Ishikawa (cell line): ENCODE measurements at regions not wholly inside any gene's neighbourhood (a gene's known extent, or its start where the extent isn't known, plus 50 kb on each side); places are given as distances from the start of the nearest gene placed in this dataset.

Experiments
- CEBPB ChIP-seq: IDR thresholded peaks from 2 replicates; pipeline ENCODE4 v1.6.1; 2012
- CREB1 ChIP-seq: IDR thresholded peaks from 2 replicates; pipeline ENCODE4 v1.6.1; 2012; ENCODE audit warnings: low read depth
- EGR1 ChIP-seq: IDR thresholded peaks from 2 replicates; pipeline ENCODE4 v1.6.1; 2012
- EP300 ChIP-seq: IDR thresholded peaks from 2 replicates; pipeline ENCODE4 v1.6.1; 2012; ENCODE audit warnings: borderline replicate concordance
- FOXM1 ChIP-seq: IDR thresholded peaks from 2 replicates; pipeline ENCODE4 v1.6.1; 2012; ENCODE audit warnings: low read depth, borderline replicate concordance
- NFIC ChIP-seq: IDR thresholded peaks from 2 replicates; pipeline ENCODE4 v1.6.1; 2012
- RAD21 ChIP-seq: IDR thresholded peaks from 2 replicates; pipeline ENCODE4 v1.6.1; 2012; ENCODE audit warnings: low read depth
- TAF1 ChIP-seq: IDR thresholded peaks from 2 replicates; pipeline ENCODE4 v1.6.1; 2012; ENCODE audit warnings: low read depth, mild to moderate bottlenecking
- TCF12 ChIP-seq: IDR thresholded peaks from 2 replicates; pipeline ENCODE4 v1.6.1; 2012; ENCODE audit warnings: low read depth
- TEAD4 ChIP-seq: IDR thresholded peaks from 2 replicates; pipeline ENCODE4 v1.6.1; 2012
- YY1 ChIP-seq: IDR thresholded peaks from 2 replicates; pipeline ENCODE4 v1.6.1; 2012; ENCODE audit warnings: low read depth
- ZBTB7A ChIP-seq: IDR thresholded peaks from 2 replicates; pipeline ENCODE4 v1.6.1; 2012; ENCODE audit warnings: low read depth
- TF ChIP-seq, protein P1 (sequence below): IDR thresholded peaks from 2 replicates; pipeline ENCODE4 v1.6.1; 2012
- TF ChIP-seq, protein P2 (sequence below): IDR thresholded peaks from 2 replicates; pipeline ENCODE4 v1.6.1; 2012
- TF ChIP-seq, protein P3 (sequence below): IDR thresholded peaks from 2 replicates; pipeline ENCODE4 v1.6.1; 2012; ENCODE audit warnings: low read depth, mild to moderate bottlenecking

DNA sequence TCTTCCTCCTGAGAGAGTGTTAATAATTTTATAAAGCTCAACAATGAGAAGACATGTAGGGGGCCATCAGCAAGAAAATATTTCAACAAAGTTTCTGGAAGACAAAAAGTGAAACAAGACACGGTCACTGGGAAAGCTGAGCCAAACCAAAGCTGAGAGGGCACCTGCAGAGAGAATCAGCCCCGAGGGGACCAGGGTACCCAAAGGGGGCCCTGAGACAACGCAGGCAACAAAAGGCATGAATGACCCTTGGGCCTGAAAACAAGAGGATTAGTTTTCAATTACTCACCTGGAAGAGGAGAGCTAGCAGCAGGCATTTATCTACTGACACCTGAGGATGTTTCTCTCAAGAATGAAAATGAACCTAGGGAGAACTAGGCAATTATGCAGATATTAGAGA, 461.2 kb upstream of the MGMT start:
- no peak for TF ChIP-seq TCF12
- no peak for TF ChIP-seq EGR1
- no peak for TF ChIP-seq CEBPB
- no peak for TF ChIP-seq ZBTB7A
- TF ChIP-seq, protein P1, sequence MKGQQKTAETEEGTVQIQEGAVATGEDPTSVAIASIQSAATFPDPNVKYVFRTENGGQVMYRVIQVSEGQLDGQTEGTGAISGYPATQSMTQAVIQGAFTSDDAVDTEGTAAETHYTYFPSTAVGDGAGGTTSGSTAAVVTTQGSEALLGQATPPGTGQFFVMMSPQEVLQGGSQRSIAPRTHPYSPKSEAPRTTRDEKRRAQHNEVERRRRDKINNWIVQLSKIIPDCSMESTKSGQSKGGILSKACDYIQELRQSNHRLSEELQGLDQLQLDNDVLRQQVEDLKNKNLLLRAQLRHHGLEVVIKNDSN, result no peak
- no peak for TF ChIP-seq NFIC
- no peak for TF ChIP-seq EP300
- no peak for TF ChIP-seq TAF1
- TF ChIP-seq, protein P2, sequence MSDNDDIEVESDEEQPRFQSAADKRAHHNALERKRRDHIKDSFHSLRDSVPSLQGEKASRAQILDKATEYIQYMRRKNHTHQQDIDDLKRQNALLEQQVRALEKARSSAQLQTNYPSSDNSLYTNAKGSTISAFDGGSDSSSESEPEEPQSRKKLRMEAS, result no peak
- TF ChIP-seq YY1, result no peak
- TF ChIP-seq FOXM1, result no peak
- no peak for TF ChIP-seq TEAD4
- no peak for TF ChIP-seq CREB1

DNA sequence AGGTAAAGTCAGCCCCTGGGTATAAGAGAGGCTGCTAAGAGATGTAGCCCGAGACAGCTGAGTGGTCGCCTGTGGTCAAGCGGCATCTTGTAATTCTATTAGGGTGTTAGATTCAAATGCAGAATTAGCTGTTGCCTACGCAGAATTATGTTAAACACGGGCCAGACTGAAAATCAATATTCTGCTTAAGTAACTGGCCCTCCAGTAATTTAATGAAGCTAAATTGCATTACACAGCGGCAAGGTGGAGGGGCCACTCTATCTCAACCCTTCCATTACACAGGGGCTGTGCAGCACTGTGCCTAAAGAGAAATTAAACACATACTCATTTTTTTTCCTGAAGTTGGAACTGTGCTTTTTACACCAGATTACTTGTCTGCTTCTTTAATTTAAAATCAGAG, 448.5 kb upstream of the MGMT start:
- TF ChIP-seq, protein P3, sequence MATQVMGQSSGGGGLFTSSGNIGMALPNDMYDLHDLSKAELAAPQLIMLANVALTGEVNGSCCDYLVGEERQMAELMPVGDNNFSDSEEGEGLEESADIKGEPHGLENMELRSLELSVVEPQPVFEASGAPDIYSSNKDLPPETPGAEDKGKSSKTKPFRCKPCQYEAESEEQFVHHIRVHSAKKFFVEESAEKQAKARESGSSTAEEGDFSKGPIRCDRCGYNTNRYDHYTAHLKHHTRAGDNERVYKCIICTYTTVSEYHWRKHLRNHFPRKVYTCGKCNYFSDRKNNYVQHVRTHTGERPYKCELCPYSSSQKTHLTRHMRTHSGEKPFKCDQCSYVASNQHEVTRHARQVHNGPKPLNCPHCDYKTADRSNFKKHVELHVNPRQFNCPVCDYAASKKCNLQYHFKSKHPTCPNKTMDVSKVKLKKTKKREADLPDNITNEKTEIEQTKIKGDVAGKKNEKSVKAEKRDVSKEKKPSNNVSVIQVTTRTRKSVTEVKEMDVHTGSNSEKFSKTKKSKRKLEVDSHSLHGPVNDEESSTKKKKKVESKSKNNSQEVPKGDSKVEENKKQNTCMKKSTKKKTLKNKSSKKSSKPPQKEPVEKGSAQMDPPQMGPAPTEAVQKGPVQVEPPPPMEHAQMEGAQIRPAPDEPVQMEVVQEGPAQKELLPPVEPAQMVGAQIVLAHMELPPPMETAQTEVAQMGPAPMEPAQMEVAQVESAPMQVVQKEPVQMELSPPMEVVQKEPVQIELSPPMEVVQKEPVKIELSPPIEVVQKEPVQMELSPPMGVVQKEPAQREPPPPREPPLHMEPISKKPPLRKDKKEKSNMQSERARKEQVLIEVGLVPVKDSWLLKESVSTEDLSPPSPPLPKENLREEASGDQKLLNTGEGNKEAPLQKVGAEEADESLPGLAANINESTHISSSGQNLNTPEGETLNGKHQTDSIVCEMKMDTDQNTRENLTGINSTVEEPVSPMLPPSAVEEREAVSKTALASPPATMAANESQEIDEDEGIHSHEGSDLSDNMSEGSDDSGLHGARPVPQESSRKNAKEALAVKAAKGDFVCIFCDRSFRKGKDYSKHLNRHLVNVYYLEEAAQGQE, result no peak
- TF ChIP-seq TEAD4, result no peak
- no peak for TF ChIP-seq FOXM1
- TF ChIP-seq, protein P1, result no peak
- no peak for TF ChIP-seq TCF12
- TF ChIP-seq ZBTB7A, result no peak
- TF ChIP-seq TAF1, result no peak
- no peak for TF ChIP-seq EP300
- TF ChIP-seq CREB1, result no peak
- TF ChIP-seq RAD21, result no peak
- no peak for TF ChIP-seq NFIC
- no peak for TF ChIP-seq YY1
- TF ChIP-seq, protein P2, result no peak
- TF ChIP-seq CEBPB, result no peak
- TF ChIP-seq EGR1, result no peak

DNA sequence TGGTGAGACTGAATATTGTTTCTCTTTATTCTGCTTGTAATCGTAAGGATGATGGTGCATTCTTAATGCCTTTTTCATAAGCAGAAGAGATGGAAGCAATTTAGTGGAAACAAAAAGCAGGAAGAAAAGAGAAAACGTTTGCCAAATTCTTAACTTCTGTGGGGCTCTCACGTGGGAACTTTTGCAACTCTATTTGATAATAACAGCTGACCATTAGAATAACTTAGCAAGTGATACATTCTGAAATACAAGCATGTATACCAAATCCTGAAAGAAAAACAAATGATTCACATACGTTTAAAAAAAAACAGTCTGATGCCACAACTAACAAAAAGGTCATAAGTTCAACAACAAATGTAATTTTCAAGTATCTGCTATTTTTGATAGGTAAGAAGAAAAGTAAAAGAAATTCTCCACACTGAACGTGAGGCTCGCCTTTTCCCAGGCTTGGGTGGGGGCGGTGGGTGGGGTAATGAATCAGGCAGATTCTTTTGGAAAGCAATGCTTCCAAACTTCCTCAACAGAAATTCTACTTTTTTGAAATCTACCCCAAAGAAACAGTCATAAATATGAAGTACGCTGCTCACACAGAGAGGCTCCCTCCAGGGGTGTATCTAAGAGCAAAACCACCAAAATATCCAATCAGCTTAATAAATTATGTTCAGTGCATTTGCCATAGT, 446.2 kb upstream of the MGMT start:
- TF ChIP-seq TEAD4, result no peak
- no peak for TF ChIP-seq EP300
- no peak for TF ChIP-seq CEBPB
- TF ChIP-seq, protein P1, result no peak
- no peak for TF ChIP-seq YY1
- TF ChIP-seq TCF12, result no peak
- no peak for TF ChIP-seq FOXM1
- TF ChIP-seq, protein P3, result no peak
- TF ChIP-seq EGR1, result no peak
- no peak for TF ChIP-seq NFIC
- TF ChIP-seq CREB1, result no peak
- TF ChIP-seq TAF1, result no peak
- no peak for TF ChIP-seq ZBTB7A

DNA sequence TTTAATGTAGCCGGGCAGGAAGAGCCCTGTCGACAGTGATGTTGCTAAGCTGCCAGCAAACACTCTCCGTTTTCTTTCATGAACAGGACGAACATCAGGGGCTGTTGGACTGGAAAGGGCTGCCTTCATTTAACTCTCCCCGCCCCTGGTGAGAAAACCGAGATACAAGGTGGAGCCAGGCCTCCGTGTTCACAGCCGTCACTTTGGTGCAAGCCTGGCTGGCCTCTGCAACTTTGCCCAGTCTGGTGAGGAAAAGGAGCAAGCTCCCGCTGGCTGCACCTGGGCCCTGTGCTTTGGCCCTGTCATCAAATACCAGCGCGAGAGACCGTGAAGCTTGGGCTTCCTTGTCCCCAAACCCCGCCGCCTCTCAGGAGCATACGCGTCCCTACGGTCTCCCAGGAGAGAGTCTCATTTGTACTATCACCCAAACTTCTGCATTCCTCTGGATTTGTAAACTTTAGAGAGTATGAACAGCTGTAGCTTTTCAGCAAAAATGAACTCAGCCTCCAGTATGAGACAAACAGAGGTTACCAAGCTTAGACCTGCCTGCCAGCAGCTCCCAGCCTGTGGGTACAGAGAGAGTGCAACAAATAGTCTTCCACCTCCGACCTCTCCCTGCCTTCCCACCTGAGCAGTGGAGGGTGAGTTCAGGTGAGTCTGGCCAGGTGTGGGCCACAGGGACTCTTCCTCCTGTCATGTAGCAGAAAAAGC, 445.3 kb upstream of the MGMT start:
- no peak for TF ChIP-seq TEAD4
- no peak for TF ChIP-seq FOXM1
- TF ChIP-seq, protein P3, result no peak
- no peak for TF ChIP-seq CREB1
- TF ChIP-seq TAF1, result no peak
- TF ChIP-seq YY1, result no peak
- TF ChIP-seq RAD21, result no peak
- TF ChIP-seq EGR1, result no peak
- TF ChIP-seq, protein P2, result no peak
- no peak for TF ChIP-seq TCF12
- no peak for TF ChIP-seq EP300
- no peak for TF ChIP-seq ZBTB7A
- no peak for TF ChIP-seq CEBPB
